Neural progenitor cell (in vitro differentiated cells): ENCODE measurements at regions not wholly inside any gene's neighbourhood (a gene's known extent, or its start where the extent isn't known, plus 50 kb on each side); places are given as distances from the start of the nearest gene placed in this dataset.

Source experiments
- CTCF ChIP-seq: fragments of 200-600 bp; sonication (generic); IDR thresholded peaks from 2 replicates; pipeline ENCODE4 v1.5.1; 2017; ENCODE audit warnings: antibody characterized with exemption, mild to moderate bottlenecking
- EZH2 ChIP-seq: fragments of 200-600 bp; sonication (generic); IDR thresholded peaks from 2 replicates; pipeline ENCODE4 v1.6.1; 2017; ENCODE audit warnings: antibody characterized with exemption, mild to moderate bottlenecking, moderate library complexity
- EZH2phosphoT487 ChIP-seq: fragments of 200-600 bp; sonication (generic); IDR thresholded peaks from 2 replicates; pipeline ENCODE4 v1.6.1; 2017; ENCODE audit warnings: antibody characterized with exemption

- TF ChIP-seq EZH2 (no peak), CTCF (no peak), EZH2phosphoT487 (no peak)
Observed at GRCh38 chr9:86809759-86810367, 137.4 kb downstream of the GAS1 start.
